Endodermal cell (in vitro differentiated cells): ENCODE measurements at regions not wholly inside any gene's neighbourhood (a gene's known extent, or its start where the extent isn't known, plus 50 kb on each side); places are given as distances from the start of the nearest gene placed in this dataset.
A peak's percentile ranks its signal among the peaks of the same experiment; 100 is the strongest.

Source experiments
- DNase-seq: peaks from one replicate; pipeline ENCODE4 v3.0.0-alpha.2; 2017
- H3K27ac ChIP-seq: 2 replicates; pipeline ENCODE4 v1.5.1; 2013; ENCODE audit warnings: mild to moderate bottlenecking, low read depth, low read length, moderate library complexity
- H3K27me3 ChIP-seq: 2 replicates; pipeline ENCODE4 v1.6.1; 2013; ENCODE audit warnings: mild to moderate bottlenecking, low read length, moderate library complexity; ENCODE audit not compliant: insufficient read depth, control insufficient read depth, poor library complexity, severe bottlenecking
- H3K36me3 ChIP-seq: 2 replicates; pipeline ENCODE4 v1.7.0; 2013; ENCODE audit warnings: mild to moderate bottlenecking, low read length, moderate library complexity; ENCODE audit not compliant: control insufficient read depth, insufficient read depth
- H3K4me1 ChIP-seq: one replicate; pipeline ENCODE4 v1.7.0; 2013; ENCODE audit warnings: low read length; ENCODE audit not compliant: control insufficient read depth, insufficient read depth
- H3K4me3 ChIP-seq: 2 replicates; pipeline ENCODE4 v1.5.1; 2013; ENCODE audit warnings: mild to moderate bottlenecking, low read length, moderate library complexity
- H3K9ac ChIP-seq: 2 replicates; pipeline ENCODE4 v1.6.1; 2013; ENCODE audit warnings: mild to moderate bottlenecking, low read length, moderate library complexity; ENCODE audit not compliant: poor library complexity, severe bottlenecking; ENCODE audit errors: extremely low read depth
- H3K9me3 ChIP-seq: 2 replicates; pipeline ENCODE4 v1.6.1; 2013; ENCODE audit warnings: mild to moderate bottlenecking, low read length, moderate library complexity; ENCODE audit not compliant: control insufficient read depth
- H3K27ac Mint-ChIP-seq: 2 replicates; pipeline ENCODE4 v1.8.0; 2020; ENCODE audit warnings: mixed read lengths
- H3K27me3 Mint-ChIP-seq: 2 replicates; pipeline ENCODE4 v1.8.0; 2021; ENCODE audit warnings: mild to moderate bottlenecking, mixed read lengths; ENCODE audit not compliant: insufficient read depth
- H3K36me3 Mint-ChIP-seq: 2 replicates; pipeline ENCODE4 v1.8.0; 2020; ENCODE audit warnings: low read depth, mixed read lengths
- H3K4me1 Mint-ChIP-seq: 2 replicates; pipeline ENCODE4 v1.8.0; 2020; ENCODE audit warnings: mixed read lengths
- H3K4me3 Mint-ChIP-seq: 2 replicates; pipeline ENCODE4 v1.8.0; 2020; ENCODE audit warnings: mild to moderate bottlenecking, moderate library complexity, mixed read lengths
- H3K9me3 Mint-ChIP-seq: 2 replicates; pipeline ENCODE4 v1.8.0; 2020; ENCODE audit warnings: mild to moderate bottlenecking, mixed read lengths
- CTCF ChIP-seq: fragments of 200-600 bp; sonication (generic); conservative IDR thresholded peaks from 2 replicates; pipeline ENCODE4 v1.5.0; 2021; ENCODE audit warnings: antibody characterized with exemption, mild to moderate bottlenecking
- WGBS, 2 experiments: methylation state at CpG; one replicate each; pipeline versions ENCODE4 v1.1.5 to v1.1.7; 2013; ENCODE audit warnings: missing lambda C conversion rate in 2 of 2, mixed read lengths in 1 of 2; ENCODE audit not compliant: insufficient coverage in 1 of 2, insufficient read length in 1 of 2; 5-methylcytosine and 5-hydroxymethylcytosine counted together

- Histone ChIP-seq H3K36me3 (no peaks in the 10 kb centered on the region), H3K27me3 (peaks cover 35% of the 10 kb centered on the region), H3K9me3 (no peaks in the 10 kb centered on the region), H3K4me1 (no peaks in the 10 kb centered on the region), H3K9ac (no peak overlapping the region), H3K27ac (no peak overlapping the region), H3K4me3 (no peak overlapping the region)
- peaks cover 4% of the 10 kb centered on the region for H3K4me1 Mint-ChIP-seq
- no peak overlapping the region for H3K27ac Mint-ChIP-seq
- no peak for DNase-seq
- no peaks in the 10 kb centered on the region for H3K36me3 Mint-ChIP-seq
- H3K9me3 Mint-ChIP-seq = no peaks in the 10 kb centered on the region
- H3K4me3 Mint-ChIP-seq = no peak overlapping the region
- TF ChIP-seq CTCF = no peak
- H3K27me3 Mint-ChIP-seq = no peaks in the 10 kb centered on the region
These were observed 62.5 kb upstream of the MLIP start for GRCh38 chr6:54048782-54049181.

GRCh38 chr6:54050750-54051149, 60.5 kb upstream of the MLIP start:
- H3K27me3 Mint-ChIP-seq = no peaks in the 10 kb centered on the region
- DNase-seq = no peak

GRCh38 chr6:54053881-54054391, 57.3 kb upstream of the MLIP start:
- H3K27me3 Mint-ChIP-seq = no peaks in the 10 kb centered on the region
- no peak overlapping the region for H3K27ac Mint-ChIP-seq
- Histone ChIP-seq H3K9ac (no peak overlapping the region), H3K27me3 (peaks cover 15% of the 10 kb centered on the region), H3K36me3 (no peaks in the 10 kb centered on the region), H3K4me3 (no peak overlapping the region), H3K4me1 (no peaks in the 10 kb centered on the region), H3K9me3 (no peaks in the 10 kb centered on the region), H3K27ac (no peak overlapping the region)
- no peaks in the 10 kb centered on the region for H3K36me3 Mint-ChIP-seq
- no peak for TF ChIP-seq CTCF
- H3K4me1 Mint-ChIP-seq = peaks cover 13% of the 10 kb centered on the region
- no peaks in the 10 kb centered on the region for H3K9me3 Mint-ChIP-seq
- peak; percentile 60 for DNase-seq
- no peak overlapping the region for H3K4me3 Mint-ChIP-seq
- 28 to 40% methylated on average over 3 to 4 of the region's 4 CpGs for WGBS, 2 experiments

More at GRCh38 chr6:54050750-54051149, 60.5 kb upstream of the MLIP start:
- no peaks in the 10 kb centered on the region for H3K36me3 ChIP-seq
- no peaks in the 10 kb centered on the region for H3K4me1 ChIP-seq
- no peaks in the 10 kb centered on the region for H3K9me3 ChIP-seq
- no peak overlapping the region for H3K27ac ChIP-seq
- 62 to 72% methylated on average over 2 of the region's 2 CpGs for WGBS, 2 experiments
- H3K9ac ChIP-seq = no peak overlapping the region
- peaks cover 13% of the 10 kb centered on the region for H3K4me1 Mint-ChIP-seq
- no peak overlapping the region for H3K27ac Mint-ChIP-seq
- no peaks in the 10 kb centered on the region for H3K9me3 Mint-ChIP-seq
- H3K4me3 Mint-ChIP-seq = no peak overlapping the region
- peaks cover 35% of the 10 kb centered on the region for H3K27me3 ChIP-seq
- H3K4me3 ChIP-seq = no peak overlapping the region
- no peaks in the 10 kb centered on the region for H3K36me3 Mint-ChIP-seq
- no peak for TF ChIP-seq CTCF
